ENCODE measurements at regions not wholly inside any gene's neighbourhood (a gene's known extent, or its start where the extent isn't known, plus 50 kb on each side); places are given as distances from the start of the nearest gene placed in this dataset.

- no peak overlapping the region for H2AFZ ChIP-seq (ENCODE audit: low read length)
- H3K36me3 ChIP-seq (ENCODE audit: insufficient read depth, low read length): no peaks in the 10 kb centered on the region
- H3K4me1 ChIP-seq (ENCODE audit: low read length): no peaks in the 10 kb centered on the region
- no peaks in the 10 kb centered on the region for H3K9me3 ChIP-seq (ENCODE audit: low read length)
- no peak overlapping the region for H3K4me2 ChIP-seq (ENCODE audit: low read depth, low read length, poor library complexity, severe bottlenecking)
- DNase-seq: no peak
- H3K27me3 ChIP-seq (ENCODE audit: low read length): no peaks in the 10 kb centered on the region
- H3K9me2 ChIP-seq (replicated peaks; ENCODE audit: insufficient read depth, low read length): no peaks in the 10 kb centered on the region
- no peaks in the 10 kb centered on the region for H3K79me2 ChIP-seq (ENCODE audit: low read length)
- no peak overlapping the region for H3K9ac ChIP-seq (ENCODE audit: low read length)
- no peaks in the 10 kb centered on the region for H4K20me1 ChIP-seq (ENCODE audit: insufficient read depth, low read depth, low read length)
- H3K4me3 ChIP-seq (ENCODE audit: low read length): no peak overlapping the region
- no peak overlapping the region for H3K27ac ChIP-seq (ENCODE audit: low read length)
These were observed 186.7 kb upstream of the GADL1 start for GRCh38 chr3:31081018-31081662.

- DNase-seq: no peak
- H2AFZ ChIP-seq (ENCODE audit: low read length): no peak overlapping the region
- no peak overlapping the region for H3K4me2 ChIP-seq (ENCODE audit: low read depth, low read length, poor library complexity, severe bottlenecking)
- H3K27me3 ChIP-seq (ENCODE audit: low read length): no peaks in the 10 kb centered on the region
- no peak overlapping the region for H3K4me3 ChIP-seq (ENCODE audit: low read length)
- no peaks in the 10 kb centered on the region for H3K79me2 ChIP-seq (ENCODE audit: low read length)
- H3K9ac ChIP-seq (ENCODE audit: low read length): no peak overlapping the region
- H3K9me3 ChIP-seq (ENCODE audit: low read length): no peaks in the 10 kb centered on the region
- H3K27ac ChIP-seq (ENCODE audit: low read length): no peak overlapping the region
- H3K4me1 ChIP-seq (ENCODE audit: low read length): no peaks in the 10 kb centered on the region
- H4K20me1 ChIP-seq (ENCODE audit: insufficient read depth, low read depth, low read length): no peaks in the 10 kb centered on the region
- no peaks in the 10 kb centered on the region for H3K36me3 ChIP-seq (ENCODE audit: insufficient read depth, low read length)
- no peaks in the 10 kb centered on the region for H3K9me2 ChIP-seq (replicated peaks; ENCODE audit: insufficient read depth, low read length)
These were observed 191.7 kb upstream of the GADL1 start for GRCh38 chr3:31086148-31086547.

DNA sequence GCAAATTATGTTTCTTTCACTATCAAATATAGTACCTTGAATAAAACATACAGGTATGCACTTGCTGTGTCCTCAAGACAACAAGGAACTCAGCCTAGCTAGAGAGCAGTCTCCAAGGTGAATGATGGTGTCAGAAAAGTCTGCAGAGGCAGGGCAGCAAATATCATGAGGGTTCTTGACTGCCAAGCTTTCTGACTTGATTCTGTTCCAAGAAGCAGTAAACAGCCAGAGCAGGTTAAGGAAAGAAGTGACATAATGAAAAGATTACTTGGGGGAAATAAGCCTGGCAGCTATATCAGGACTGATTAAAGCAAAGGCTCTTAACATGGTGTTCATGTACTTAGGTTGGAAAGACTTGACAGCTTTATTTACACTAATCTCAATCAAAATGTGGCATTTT, 192.2 kb upstream of the GADL1 start:
- no peaks in the 10 kb centered on the region for H3K4me1 ChIP-seq (ENCODE audit: low read length)
- no peak overlapping the region for H3K4me2 ChIP-seq (ENCODE audit: low read depth, low read length, poor library complexity, severe bottlenecking)
- H3K36me3 ChIP-seq (ENCODE audit: insufficient read depth, low read length): no peaks in the 10 kb centered on the region
- H3K9me2 ChIP-seq (replicated peaks; ENCODE audit: insufficient read depth, low read length): no peaks in the 10 kb centered on the region
- H3K27ac ChIP-seq (ENCODE audit: low read length): no peak overlapping the region
- H3K79me2 ChIP-seq (ENCODE audit: low read length): no peaks in the 10 kb centered on the region
- no peak overlapping the region for H3K9ac ChIP-seq (ENCODE audit: low read length)
- no peak for DNase-seq
- no peaks in the 10 kb centered on the region for H3K27me3 ChIP-seq (ENCODE audit: low read length)
- H3K4me3 ChIP-seq (ENCODE audit: low read length): no peak overlapping the region
- H4K20me1 ChIP-seq (ENCODE audit: insufficient read depth, low read depth, low read length): no peaks in the 10 kb centered on the region
- no peaks in the 10 kb centered on the region for H3K9me3 ChIP-seq (ENCODE audit: low read length)
- H2AFZ ChIP-seq (ENCODE audit: low read length): no peak overlapping the region

DNA sequence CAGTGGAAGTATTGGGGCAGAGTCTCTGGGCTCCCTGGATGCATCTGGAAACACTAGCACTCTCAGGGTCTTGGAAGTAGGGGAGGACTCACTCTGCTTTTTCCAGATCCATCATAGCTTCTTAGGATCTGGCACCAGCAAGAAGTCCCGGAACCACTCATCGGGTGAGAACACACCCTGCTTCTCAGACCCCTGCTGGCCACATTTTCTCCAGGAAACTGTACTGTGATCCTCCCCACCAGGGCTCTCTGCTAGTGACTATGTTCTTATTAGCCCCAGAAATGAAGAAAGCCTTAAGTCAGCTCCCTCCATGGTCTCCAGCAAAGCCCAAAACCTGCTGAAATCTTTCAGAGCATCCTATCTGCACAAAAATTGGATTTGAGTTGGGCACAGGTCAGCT, 197.3 kb upstream of the GADL1 start:
- Histone ChIP-seq H3K4me3 (ENCODE audit: low read length) (no peak overlapping the region), H3K9me2 (replicated peaks; ENCODE audit: insufficient read depth, low read length) (no peaks in the 10 kb centered on the region), H3K36me3 (ENCODE audit: insufficient read depth, low read length) (no peaks in the 10 kb centered on the region), H3K4me1 (ENCODE audit: low read length) (no peaks in the 10 kb centered on the region), H3K9me3 (ENCODE audit: low read length) (no peaks in the 10 kb centered on the region), H3K9ac (ENCODE audit: low read length) (no peak overlapping the region), H3K27me3 (ENCODE audit: low read length) (no peaks in the 10 kb centered on the region), H4K20me1 (ENCODE audit: insufficient read depth, low read depth, low read length) (no peaks in the 10 kb centered on the region), H3K27ac (ENCODE audit: low read length) (no peak overlapping the region), H2AFZ (ENCODE audit: low read length) (no peak overlapping the region), H3K79me2 (ENCODE audit: low read length) (no peaks in the 10 kb centered on the region), H3K4me2 (ENCODE audit: low read depth, low read length, poor library complexity, severe bottlenecking) (no peak overlapping the region)
- DNase-seq: no peak

GRCh38 chr3:31092748-31093589, 198.5 kb upstream of the GADL1 start:
- DNase-seq: no peak
- H3K9ac ChIP-seq (ENCODE audit: low read length): no peak overlapping the region
- H4K20me1 ChIP-seq (ENCODE audit: insufficient read depth, low read depth, low read length): no peaks in the 10 kb centered on the region
- H3K4me3 ChIP-seq (ENCODE audit: low read length): no peak overlapping the region
- H3K9me2 ChIP-seq (replicated peaks; ENCODE audit: insufficient read depth, low read length): no peaks in the 10 kb centered on the region
- H3K9me3 ChIP-seq (ENCODE audit: low read length): no peaks in the 10 kb centered on the region
- no peaks in the 10 kb centered on the region for H3K79me2 ChIP-seq (ENCODE audit: low read length)
- H3K27me3 ChIP-seq (ENCODE audit: low read length): no peaks in the 10 kb centered on the region
- H3K4me2 ChIP-seq (ENCODE audit: low read depth, low read length, poor library complexity, severe bottlenecking): no peak overlapping the region
- no peaks in the 10 kb centered on the region for H3K4me1 ChIP-seq (ENCODE audit: low read length)
- H3K36me3 ChIP-seq (ENCODE audit: insufficient read depth, low read length): no peaks in the 10 kb centered on the region
- no peak overlapping the region for H3K27ac ChIP-seq (ENCODE audit: low read length)
- no peak overlapping the region for H2AFZ ChIP-seq (ENCODE audit: low read length)

DNA sequence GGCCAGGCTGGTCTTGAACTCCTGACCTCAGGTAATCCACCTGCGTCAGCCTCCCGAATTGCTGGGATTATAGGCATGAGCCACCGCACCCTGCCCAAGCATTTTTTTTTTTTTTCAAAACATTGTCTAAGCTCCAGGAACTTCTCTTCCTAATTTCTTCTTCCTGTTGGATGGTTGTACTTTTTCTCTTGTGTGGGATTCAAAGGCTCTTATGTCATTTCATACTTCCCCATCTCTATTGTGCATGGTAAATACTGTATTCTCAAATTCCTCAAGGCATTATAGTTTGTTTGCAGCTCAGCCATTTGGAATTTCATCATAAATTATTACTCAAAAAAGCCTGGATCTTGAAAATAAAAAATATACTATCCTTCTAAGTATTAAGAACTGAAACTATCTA, 199.1 kb upstream of the GADL1 start:
- H3K9me3 ChIP-seq (ENCODE audit: low read length): no peaks in the 10 kb centered on the region
- H3K27me3 ChIP-seq (ENCODE audit: low read length): no peaks in the 10 kb centered on the region
- H3K4me2 ChIP-seq (ENCODE audit: low read depth, low read length, poor library complexity, severe bottlenecking): no peak overlapping the region
- H3K4me3 ChIP-seq (ENCODE audit: low read length): no peak overlapping the region
- no peaks in the 10 kb centered on the region for H3K36me3 ChIP-seq (ENCODE audit: insufficient read depth, low read length)
- no peaks in the 10 kb centered on the region for H3K79me2 ChIP-seq (ENCODE audit: low read length)
- H3K9ac ChIP-seq (ENCODE audit: low read length): no peak overlapping the region
- no peaks in the 10 kb centered on the region for H3K9me2 ChIP-seq (replicated peaks; ENCODE audit: insufficient read depth, low read length)
- no peaks in the 10 kb centered on the region for H3K4me1 ChIP-seq (ENCODE audit: low read length)
- no peak overlapping the region for H2AFZ ChIP-seq (ENCODE audit: low read length)
- no peaks in the 10 kb centered on the region for H4K20me1 ChIP-seq (ENCODE audit: insufficient read depth, low read depth, low read length)
- no peak for DNase-seq
- no peak overlapping the region for H3K27ac ChIP-seq (ENCODE audit: low read length)

GRCh38 chr3:31094048-31094447, 199.6 kb upstream of the GADL1 start:
- Histone ChIP-seq H3K27me3 (ENCODE audit: low read length) (no peaks in the 10 kb centered on the region), H4K20me1 (ENCODE audit: insufficient read depth, low read depth, low read length) (no peaks in the 10 kb centered on the region), H3K9me2 (replicated peaks; ENCODE audit: insufficient read depth, low read length) (no peaks in the 10 kb centered on the region), H3K4me1 (ENCODE audit: low read length) (no peaks in the 10 kb centered on the region), H3K4me3 (ENCODE audit: low read length) (no peak overlapping the region), H3K9me3 (ENCODE audit: low read length) (no peaks in the 10 kb centered on the region), H3K36me3 (ENCODE audit: insufficient read depth, low read length) (no peaks in the 10 kb centered on the region), H3K4me2 (ENCODE audit: low read depth, low read length, poor library complexity, severe bottlenecking) (no peak overlapping the region), H3K79me2 (ENCODE audit: low read length) (no peaks in the 10 kb centered on the region), H2AFZ (ENCODE audit: low read length) (no peak overlapping the region), H3K9ac (ENCODE audit: low read length) (no peak overlapping the region), H3K27ac (ENCODE audit: low read length) (no peak overlapping the region)
- no peak for DNase-seq

GRCh38 chr3:31095255-31095654, 200.8 kb upstream of the GADL1 start:
- H3K9me2 ChIP-seq (replicated peaks; ENCODE audit: insufficient read depth, low read length): no peaks in the 10 kb centered on the region
- H3K4me1 ChIP-seq (ENCODE audit: low read length): no peaks in the 10 kb centered on the region
- no peak for DNase-seq
- no peaks in the 10 kb centered on the region for H4K20me1 ChIP-seq (ENCODE audit: insufficient read depth, low read depth, low read length)
- H3K27ac ChIP-seq (ENCODE audit: low read length): no peak overlapping the region
- H3K9me3 ChIP-seq (ENCODE audit: low read length): no peaks in the 10 kb centered on the region
- H2AFZ ChIP-seq (ENCODE audit: low read length): no peak overlapping the region
- no peak overlapping the region for H3K4me3 ChIP-seq (ENCODE audit: low read length)
- H3K9ac ChIP-seq (ENCODE audit: low read length): no peak overlapping the region
- no peaks in the 10 kb centered on the region for H3K79me2 ChIP-seq (ENCODE audit: low read length)
- no peak overlapping the region for H3K4me2 ChIP-seq (ENCODE audit: low read depth, low read length, poor library complexity, severe bottlenecking)
- no peaks in the 10 kb centered on the region for H3K36me3 ChIP-seq (ENCODE audit: insufficient read depth, low read length)
- H3K27me3 ChIP-seq (ENCODE audit: low read length): no peaks in the 10 kb centered on the region
